Activated CD4-positive, alpha-beta T cell treated with anti-CD3 and anti-CD28 coated beads, Interleukin-2, amount 10 ng/mL, durations not matched to agents 24 days and 14 days (primary cell): ENCODE measurements at regions not wholly inside any gene's neighbourhood (a gene's known extent, or its start where the extent isn't known, plus 50 kb on each side); places are given as distances from the start of the nearest gene placed in this dataset.
"Not testable (repeated sequence)": the region's sequence is repeated elsewhere in the genome, so short reads cannot be mapped to it uniquely, and the experiment has no call there.

Experiments used
- DNase-seq: peaks from one replicate; pipeline ENCODE4 v3.0.0; 2022
- H3K27ac Mint-ChIP-seq: one replicate; pipeline ENCODE4 v1.8.0; 2022; ENCODE audit warnings: mild to moderate bottlenecking, mixed read lengths
- H3K27me3 Mint-ChIP-seq: one replicate; pipeline ENCODE4 v1.8.0; 2022; ENCODE audit warnings: mixed read lengths
- H3K36me3 Mint-ChIP-seq: one replicate; pipeline ENCODE4 v1.8.0; 2022; ENCODE audit warnings: low read depth, mild to moderate bottlenecking, mixed read lengths
- H3K4me1 Mint-ChIP-seq: one replicate; pipeline ENCODE4 v1.8.0; 2021; ENCODE audit warnings: mixed read lengths
- H3K4me3 Mint-ChIP-seq: one replicate; pipeline ENCODE4 v1.8.0; 2022; ENCODE audit warnings: mild to moderate bottlenecking, moderate library complexity, mixed read lengths
- H3K9me3 Mint-ChIP-seq: one replicate; pipeline ENCODE4 v1.8.0; 2021; ENCODE audit warnings: mixed read lengths
- intact Hi-C: fragments of 100-400 bp; cut with micrococcal nuclease; formaldehyde crosslinking; loops from one replicate; pipeline ENCODE4 v1.15.1; 2023

GRCh38 chr4:72765788-72766187, 196.8 kb upstream of the ADAMTS3 start:
- intact Hi-C loops, H3K9me3 Mint-ChIP-seq, H3K4me1 Mint-ChIP-seq, H3K36me3 Mint-ChIP-seq, DNase-seq, H3K4me3 Mint-ChIP-seq, H3K27ac Mint-ChIP-seq, H3K27me3 Mint-ChIP-seq: not testable (repeated sequence)

GRCh38 chr4:72761368-72762038, 192.5 kb upstream of the ADAMTS3 start:
- H3K36me3 Mint-ChIP-seq, result no peaks in the 10 kb centered on the region
- DNase-seq, result no peak
- H3K4me1 Mint-ChIP-seq, result no peaks in the 10 kb centered on the region
- no peaks in the 10 kb centered on the region for H3K9me3 Mint-ChIP-seq
- no peak overlapping the region for H3K27ac Mint-ChIP-seq
- no peak overlapping the region for H3K4me3 Mint-ChIP-seq
- H3K27me3 Mint-ChIP-seq, result no peaks in the 10 kb centered on the region
- intact Hi-C loops, result no loop called here

GRCh38 chr4:72753414-72753813, 184.4 kb upstream of the ADAMTS3 start:
- H3K36me3 Mint-ChIP-seq, H3K9me3 Mint-ChIP-seq, DNase-seq, H3K27me3 Mint-ChIP-seq, intact Hi-C loops, H3K4me3 Mint-ChIP-seq, H3K27ac Mint-ChIP-seq, H3K4me1 Mint-ChIP-seq: not testable (repeated sequence)

GRCh38 chr4:72744103-72744725, 175.2 kb upstream of the ADAMTS3 start:
- H3K4me3 Mint-ChIP-seq, result no peak overlapping the region

GRCh38 chr4:72743078-72743477, 174.1 kb upstream of the ADAMTS3 start:
- Mint-ChIP-seq H3K9me3 (no peaks in the 10 kb centered on the region), H3K27ac (no peak overlapping the region), H3K4me1 (no peaks in the 10 kb centered on the region), H3K36me3 (no peaks in the 10 kb centered on the region), H3K4me3 (no peak overlapping the region), H3K27me3 (no peaks in the 10 kb centered on the region)
- intact Hi-C loops, result no loop called here
- DNase-seq, result no peak

More at GRCh38 chr4:72744103-72744725, 175.2 kb upstream of the ADAMTS3 start:
- no peak overlapping the region for H3K27ac Mint-ChIP-seq
- intact Hi-C loops, result no loop called here
- H3K4me1 Mint-ChIP-seq, result no peaks in the 10 kb centered on the region
- H3K36me3 Mint-ChIP-seq, result no peaks in the 10 kb centered on the region
- no peak for DNase-seq
- H3K9me3 Mint-ChIP-seq, result no peaks in the 10 kb centered on the region
- no peaks in the 10 kb centered on the region for H3K27me3 Mint-ChIP-seq

GRCh38 chr4:72715299-72715698, 146.3 kb upstream of the ADAMTS3 start:
- no peaks in the 10 kb centered on the region for H3K4me1 Mint-ChIP-seq
- H3K36me3 Mint-ChIP-seq, result no peaks in the 10 kb centered on the region
- no peaks in the 10 kb centered on the region for H3K9me3 Mint-ChIP-seq
- DNase-seq, result no peak
- H3K4me3 Mint-ChIP-seq, result no peak overlapping the region
- no peak overlapping the region for H3K27ac Mint-ChIP-seq
- H3K27me3 Mint-ChIP-seq, result peaks cover 3% of the 10 kb centered on the region
- intact Hi-C loops, result no loop called here

- no peak overlapping the region for H3K27ac Mint-ChIP-seq
- no peaks in the 10 kb centered on the region for H3K4me1 Mint-ChIP-seq
- peaks cover 3% of the 10 kb centered on the region for H3K27me3 Mint-ChIP-seq
- intact Hi-C loops, result no loop called here
- H3K9me3 Mint-ChIP-seq, result no peaks in the 10 kb centered on the region
- no peak for DNase-seq
- no peaks in the 10 kb centered on the region for H3K36me3 Mint-ChIP-seq
- H3K4me3 Mint-ChIP-seq, result no peak overlapping the region
Observed at GRCh38 chr4:72714482-72715279, 145.7 kb upstream of the ADAMTS3 start.

GRCh38 chr4:72712997-72713396, 144.0 kb upstream of the ADAMTS3 start:
- H3K4me1 Mint-ChIP-seq, result no peaks in the 10 kb centered on the region

GRCh38 chr4:72709475-72709874, 140.5 kb upstream of the ADAMTS3 start:
- no peaks in the 10 kb centered on the region for H3K9me3 Mint-ChIP-seq
- no peaks in the 10 kb centered on the region for H3K36me3 Mint-ChIP-seq
- DNase-seq, result no peak

More at GRCh38 chr4:72712997-72713396, 144.0 kb upstream of the ADAMTS3 start:
- DNase-seq, result no peak
- Mint-ChIP-seq H3K27ac (no peak overlapping the region), H3K9me3 (no peaks in the 10 kb centered on the region), H3K36me3 (no peaks in the 10 kb centered on the region), H3K27me3 (peaks cover 3% of the 10 kb centered on the region), H3K4me3 (no peak overlapping the region)
- intact Hi-C loops, result no loop called here

GRCh38 chr4:72706684-72707083, 137.7 kb upstream of the ADAMTS3 start:
- peaks cover 2% of the 10 kb centered on the region for H3K4me1 Mint-ChIP-seq
- H3K36me3 Mint-ChIP-seq, result no peaks in the 10 kb centered on the region
- no peak for DNase-seq
- peaks cover 13% of the 10 kb centered on the region for H3K27me3 Mint-ChIP-seq
- H3K4me3 Mint-ChIP-seq, result no peak overlapping the region
- H3K9me3 Mint-ChIP-seq, result no peaks in the 10 kb centered on the region
- intact Hi-C loops, result no loop called here
- H3K27ac Mint-ChIP-seq, result no peak overlapping the region

More at GRCh38 chr4:72709475-72709874, 140.5 kb upstream of the ADAMTS3 start:
- Mint-ChIP-seq H3K27ac (no peak overlapping the region), H3K4me1 (no peaks in the 10 kb centered on the region), H3K4me3 (no peak overlapping the region), H3K27me3 (peaks cover 7% of the 10 kb centered on the region)
- intact Hi-C loops, result no loop called here

- not testable (repeated sequence) for H3K27ac Mint-ChIP-seq, H3K9me3 Mint-ChIP-seq, H3K36me3 Mint-ChIP-seq, H3K4me3 Mint-ChIP-seq, DNase-seq, H3K4me1 Mint-ChIP-seq
- peaks cover 13% of the 10 kb centered on the region for H3K27me3 Mint-ChIP-seq
- intact Hi-C loops, result loop anchor here (5.0 kb wide), 1 partner anchor 552 kb away; the partner anchor contains the start of gene ANKRD17
Observed at GRCh38 chr4:72704925-72705640, 136.1 kb upstream of the ADAMTS3 start.

- H3K9me3 Mint-ChIP-seq, result no peaks in the 10 kb centered on the region
- intact Hi-C loops, result loop anchor here (1.0 to 5.0 kb wide), 2 partner anchors 316 to 554 kb away; partner anchors contain the start of gene ANKRD17
- no peak overlapping the region for H3K4me3 Mint-ChIP-seq
- H3K27ac Mint-ChIP-seq, result no peak overlapping the region
- H3K27me3 Mint-ChIP-seq, result peaks cover 14% of the 10 kb centered on the region
- DNase-seq, result no peak
- no peaks in the 10 kb centered on the region for H3K36me3 Mint-ChIP-seq
- peaks cover 2% of the 10 kb centered on the region for H3K4me1 Mint-ChIP-seq
Observed at GRCh38 chr4:72702948-72703347, 133.9 kb upstream of the ADAMTS3 start.

- DNase-seq, result peak; percentile 79
- Mint-ChIP-seq H3K36me3 (no peaks in the 10 kb centered on the region), H3K4me1 (peaks cover 2% of the 10 kb centered on the region), H3K9me3 (no peaks in the 10 kb centered on the region), H3K4me3 (peak overlapping the region; percentile 77), H3K27me3 (peaks cover 14% of the 10 kb centered on the region), H3K27ac (no peak overlapping the region)
- intact Hi-C loops, result loop anchor here (1.0 to 5.0 kb wide), 2 partner anchors 317 to 555 kb away; partner anchors contain the start of gene ANKRD17
Observed at GRCh38 chr4:72701987-72702819, 133.2 kb upstream of the ADAMTS3 start.
